Activated naive CD4-positive, alpha-beta T cell treated with anti-CD3 and anti-CD28 coated beads for 36 hours (primary cell): ENCODE measurements at regions not wholly inside any gene's neighbourhood (a gene's known extent, or its start where the extent isn't known, plus 50 kb on each side); places are given as distances from the start of the nearest gene placed in this dataset.

Experiments
- CTCF ChIA-PET: fragments of 350-600 bp; sonication (Branson Sonifier 250); formaldehyde crosslinking; loops from one replicate; lab custom pipeline; 2021; ENCODE audit warnings: antibody characterized with exemption; lab: Charles Lee
- DNase-seq: peaks from one replicate; pipeline ENCODE4 v3.0.0-alpha.2; 2020
- H3K27ac Mint-ChIP-seq: one replicate; pipeline ENCODE4 v1.8.0; 2021; ENCODE audit warnings: mild to moderate bottlenecking, mixed read lengths
- H3K27me3 Mint-ChIP-seq: one replicate; pipeline ENCODE4 v1.8.0; 2021; ENCODE audit warnings: low read depth, mixed read lengths
- H3K36me3 Mint-ChIP-seq: one replicate; pipeline ENCODE4 v1.8.0; 2021; ENCODE audit warnings: low read depth, mixed read lengths
- H3K4me1 Mint-ChIP-seq: one replicate; pipeline ENCODE4 v1.8.0; 2021; ENCODE audit warnings: low read depth, mixed read lengths
- H3K4me3 Mint-ChIP-seq: one replicate; pipeline ENCODE4 v1.8.0; 2021; ENCODE audit warnings: mild to moderate bottlenecking, moderate library complexity, mixed read lengths
- H3K9me3 Mint-ChIP-seq: one replicate; pipeline ENCODE4 v1.8.0; 2021; ENCODE audit warnings: mixed read lengths
- intact Hi-C: fragments of 100-400 bp; cut with micrococcal nuclease; formaldehyde crosslinking; loops from one replicate; pipeline ENCODE4 v1.15.1; 2023

DNA sequence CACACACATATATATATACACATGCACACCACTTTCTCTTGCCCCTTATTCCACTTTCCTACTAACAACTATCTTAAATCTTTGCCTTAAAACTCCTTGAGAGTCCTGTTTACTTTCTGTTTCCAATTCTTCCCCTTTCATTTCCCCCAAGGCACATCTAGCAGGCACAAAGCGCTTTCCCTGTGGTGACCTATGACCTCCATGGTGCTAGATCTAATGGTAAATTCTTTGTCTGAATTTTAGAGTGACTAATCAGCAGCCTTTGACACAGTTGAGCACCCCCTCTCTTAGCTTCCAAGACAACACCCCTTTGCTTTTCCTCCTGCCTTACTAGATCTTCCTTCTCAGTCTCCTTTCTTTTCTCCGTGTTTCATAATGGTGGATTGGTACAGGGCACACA lies 236.4 kb upstream of the TTC29 start:
- Mint-ChIP-seq H3K36me3 (no peaks in the 10 kb centered on the region), H3K27me3 (peaks cover 4% of the 10 kb centered on the region), H3K4me1 (no peaks in the 10 kb centered on the region), H3K4me3 (no peak overlapping the region), H3K9me3 (peaks cover 3% of the 10 kb centered on the region), H3K27ac (no peak overlapping the region)
- CTCF ChIA-PET: no interaction called here
- no peak for DNase-seq
- intact Hi-C loops: no loop called here

DNA sequence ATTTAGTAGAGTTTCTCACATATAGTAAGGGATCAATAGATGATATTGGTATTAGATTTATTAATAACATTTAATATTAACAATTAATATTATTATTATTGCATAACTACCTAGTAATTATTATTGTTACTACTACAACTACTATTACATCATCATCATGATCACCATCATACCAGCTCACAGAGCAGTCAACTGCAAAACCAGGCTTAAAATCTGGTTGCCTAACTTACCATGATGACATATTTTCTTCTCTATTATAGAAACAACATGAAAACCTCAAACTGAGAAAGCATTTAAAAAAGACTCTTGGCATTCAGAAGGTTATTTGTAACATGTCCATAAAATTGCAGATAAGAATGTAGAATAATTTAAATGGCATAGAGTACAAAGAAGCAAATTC lies 247.0 kb upstream of the TTC29 start:
- CTCF ChIA-PET: no interaction called here
- Mint-ChIP-seq H3K36me3 (no peaks in the 10 kb centered on the region), H3K9me3 (peaks cover 9% of the 10 kb centered on the region), H3K27ac (no peak overlapping the region), H3K27me3 (no peaks in the 10 kb centered on the region), H3K4me3 (no peak overlapping the region), H3K4me1 (no peaks in the 10 kb centered on the region)
- intact Hi-C loops: no loop called here
- DNase-seq: no peak

DNA sequence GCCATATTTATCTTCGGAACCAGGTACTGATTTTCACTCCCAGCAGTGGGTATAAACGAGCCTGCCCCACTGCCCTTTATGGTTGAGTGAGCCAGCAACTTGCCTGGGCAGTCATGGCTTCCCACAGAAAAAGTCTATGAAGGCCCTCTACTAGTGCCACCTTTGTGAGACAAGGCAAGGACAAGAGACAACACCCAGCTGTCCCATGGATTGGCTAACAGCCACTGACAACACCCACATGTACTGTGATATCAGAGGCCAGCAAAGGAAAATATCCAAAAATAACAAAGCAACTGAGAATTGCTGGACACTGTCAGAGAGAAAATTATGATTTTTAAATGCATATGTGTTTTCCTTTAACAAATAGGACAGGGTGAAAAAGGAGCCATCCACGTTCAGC lies 248.4 kb upstream of the TTC29 start:
- CTCF ChIA-PET: no interaction called here
- no peak for DNase-seq
- Mint-ChIP-seq H3K9me3 (no peaks in the 10 kb centered on the region), H3K36me3 (no peaks in the 10 kb centered on the region), H3K4me3 (no peak overlapping the region), H3K4me1 (no peaks in the 10 kb centered on the region), H3K27me3 (no peaks in the 10 kb centered on the region), H3K27ac (no peak overlapping the region)
- intact Hi-C loops: no loop called here

DNA sequence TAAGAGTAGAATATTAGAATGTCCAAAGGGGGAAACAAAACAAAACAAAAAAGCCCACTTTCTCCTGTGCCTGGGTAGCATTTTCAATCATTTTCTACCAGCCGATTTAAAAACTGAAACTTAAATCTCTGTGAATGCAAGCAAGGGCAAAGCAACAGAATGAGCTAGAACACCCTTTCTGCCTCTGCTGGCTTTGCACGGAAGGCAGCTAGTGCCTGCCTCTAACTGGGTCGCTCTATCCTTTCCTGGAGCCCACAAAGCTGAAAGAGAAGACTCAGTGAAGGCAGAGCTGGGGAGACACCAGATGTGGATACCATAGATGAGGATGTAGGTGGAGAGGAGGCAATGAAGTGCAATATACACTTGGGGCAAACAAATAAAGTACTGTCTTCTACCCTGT lies 248.9 kb upstream of the TTC29 start:
- CTCF ChIA-PET: no interaction called here
- Mint-ChIP-seq H3K4me1 (no peaks in the 10 kb centered on the region), H3K9me3 (no peaks in the 10 kb centered on the region), H3K4me3 (no peak overlapping the region), H3K36me3 (no peaks in the 10 kb centered on the region), H3K27me3 (no peaks in the 10 kb centered on the region), H3K27ac (no peak overlapping the region)
- DNase-seq: no peak
- intact Hi-C loops: no loop called here

DNA sequence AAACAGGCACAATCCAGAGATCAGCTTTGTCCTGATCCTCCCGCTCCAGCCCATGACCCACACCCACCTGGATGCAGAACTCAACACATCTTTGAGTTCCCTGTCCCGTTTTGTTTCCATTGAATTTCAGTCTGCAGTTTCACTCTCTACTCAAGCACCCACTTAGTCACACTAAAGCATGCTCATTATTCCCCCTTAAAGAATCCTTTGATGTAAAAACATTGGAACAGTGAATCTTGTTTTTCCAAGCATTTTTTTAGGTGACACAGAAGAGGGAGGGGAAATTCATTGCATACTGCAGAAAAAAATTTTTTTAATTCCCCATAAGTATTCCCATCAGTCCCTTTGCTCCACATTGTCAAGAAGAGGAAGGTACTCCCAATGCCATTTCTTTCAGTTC lies 249.7 kb upstream of the TTC29 start:
- Mint-ChIP-seq H3K36me3 (no peaks in the 10 kb centered on the region), H3K4me3 (no peak overlapping the region), H3K27me3 (no peaks in the 10 kb centered on the region), H3K4me1 (no peaks in the 10 kb centered on the region), H3K27ac (no peak overlapping the region), H3K9me3 (no peaks in the 10 kb centered on the region)
- intact Hi-C loops: no loop called here
- CTCF ChIA-PET: no interaction called here
- no peak for DNase-seq

DNA sequence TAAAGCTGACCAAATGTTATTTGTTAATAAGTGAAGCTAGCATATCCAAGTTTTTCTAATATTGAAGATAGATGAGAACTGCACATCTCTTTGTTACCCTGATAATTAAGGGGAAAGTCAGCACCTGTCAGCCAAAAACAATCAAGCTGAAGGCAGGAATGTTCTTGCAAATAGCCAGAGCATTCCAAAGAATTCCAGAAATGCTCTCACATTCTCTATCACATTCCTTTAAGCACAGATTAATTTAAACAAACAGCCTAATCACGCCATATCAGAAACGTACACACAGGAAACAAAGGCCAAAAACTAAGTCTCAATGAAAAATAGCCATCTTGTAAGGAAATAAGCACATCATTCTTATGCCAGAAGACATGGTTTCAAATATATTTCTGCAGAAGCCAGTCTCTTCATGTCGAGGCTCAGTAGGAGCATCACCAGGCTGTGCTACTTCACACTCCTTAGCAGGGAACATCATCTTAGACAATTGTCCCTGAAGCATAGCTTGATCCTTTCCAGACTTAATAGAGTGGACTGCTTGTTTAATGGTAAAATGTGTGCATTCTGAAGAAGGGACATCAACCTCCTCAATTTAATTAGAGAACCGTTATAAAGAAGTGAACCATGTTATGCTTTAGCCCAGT lies 252.9 kb upstream of the TTC29 start:
- H3K4me3 Mint-ChIP-seq: no peak overlapping the region
- H3K9me3 Mint-ChIP-seq: no peaks in the 10 kb centered on the region
- no peak for DNase-seq
- no peaks in the 10 kb centered on the region for H3K4me1 Mint-ChIP-seq
- H3K27ac Mint-ChIP-seq: no peak overlapping the region
- intact Hi-C loops: no loop called here
- H3K36me3 Mint-ChIP-seq: no peaks in the 10 kb centered on the region
- CTCF ChIA-PET: no interaction called here
- H3K27me3 Mint-ChIP-seq: no peaks in the 10 kb centered on the region

DNA sequence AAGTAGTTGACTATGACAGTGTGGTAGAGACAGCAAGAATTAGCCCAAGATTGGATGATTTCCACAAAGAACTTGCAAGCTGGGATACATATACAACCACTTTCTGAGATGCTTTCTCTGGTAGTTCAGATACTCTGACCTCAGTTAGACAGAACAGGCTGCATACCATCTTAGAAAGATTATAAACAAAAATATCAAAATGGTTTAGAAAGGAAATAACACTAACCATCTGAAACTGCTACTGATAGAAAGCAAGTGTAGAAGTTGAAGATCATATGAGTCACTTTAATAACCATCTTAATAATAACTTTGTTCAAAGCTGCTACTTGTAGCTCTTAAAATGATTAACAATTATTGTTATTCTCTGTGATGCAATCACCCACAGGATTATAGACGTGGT lies 255.4 kb upstream of the TTC29 start:
- H3K9me3 Mint-ChIP-seq: no peaks in the 10 kb centered on the region
- H3K4me3 Mint-ChIP-seq: no peak overlapping the region
- no peak for DNase-seq
- no peaks in the 10 kb centered on the region for H3K27me3 Mint-ChIP-seq
- H3K27ac Mint-ChIP-seq: no peak overlapping the region
- intact Hi-C loops: no loop called here
- H3K36me3 Mint-ChIP-seq: no peaks in the 10 kb centered on the region
- CTCF ChIA-PET: interaction anchor here (1.1 kb wide), 1 partner anchor 318 kb away, joined by 3 read pairs; no protein-coding TSS in a partner anchor
- no peaks in the 10 kb centered on the region for H3K4me1 Mint-ChIP-seq

DNA sequence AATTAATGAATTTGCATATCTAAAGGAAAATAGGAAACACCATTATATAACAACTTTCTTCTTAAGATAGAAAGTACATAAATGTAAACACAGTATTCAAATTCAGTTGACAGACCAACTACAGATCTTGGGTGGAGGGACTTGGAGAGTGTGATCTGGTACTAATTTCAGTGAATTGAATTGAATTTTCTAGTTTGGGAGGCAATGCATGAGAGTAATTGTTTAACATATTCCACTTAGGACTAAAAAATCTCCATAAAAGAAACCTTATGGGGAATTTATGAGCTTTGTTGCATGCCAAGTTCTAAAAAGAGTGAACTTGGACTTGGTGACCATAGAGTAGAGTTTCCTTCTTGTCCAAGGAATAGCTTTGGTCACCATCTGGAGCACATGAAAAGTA lies 261.1 kb upstream of the TTC29 start:
- CTCF ChIA-PET: no interaction called here
- no peak for DNase-seq
- no peak overlapping the region for H3K27ac Mint-ChIP-seq
- H3K4me3 Mint-ChIP-seq: no peak overlapping the region
- H3K36me3 Mint-ChIP-seq: no peaks in the 10 kb centered on the region
- intact Hi-C loops: no loop called here
- no peaks in the 10 kb centered on the region for H3K9me3 Mint-ChIP-seq
- no peaks in the 10 kb centered on the region for H3K4me1 Mint-ChIP-seq
- no peaks in the 10 kb centered on the region for H3K27me3 Mint-ChIP-seq

DNA sequence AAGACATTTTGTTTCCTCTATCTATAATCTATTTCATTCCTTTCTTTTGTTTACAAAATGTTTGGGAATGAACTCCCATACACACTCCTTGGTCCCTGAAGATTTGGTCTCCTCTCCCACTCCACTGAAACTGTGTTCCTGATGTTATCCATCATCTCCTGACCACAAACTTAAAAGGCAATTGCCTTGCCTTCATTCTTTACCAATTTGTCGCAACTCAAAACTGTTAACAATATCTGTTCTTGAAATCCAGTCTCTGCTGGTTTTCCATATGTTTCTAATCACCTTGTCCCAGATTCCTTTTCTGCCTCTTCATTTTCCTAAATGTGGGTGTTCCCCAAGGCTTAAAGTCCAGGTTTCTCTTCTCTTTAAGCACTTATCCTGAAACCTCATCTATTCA lies 262.2 kb upstream of the TTC29 start:
- Mint-ChIP-seq H3K9me3 (no peaks in the 10 kb centered on the region), H3K27ac (no peak overlapping the region), H3K27me3 (no peaks in the 10 kb centered on the region), H3K36me3 (no peaks in the 10 kb centered on the region), H3K4me3 (no peak overlapping the region), H3K4me1 (no peaks in the 10 kb centered on the region)
- intact Hi-C loops: no loop called here
- CTCF ChIA-PET: no interaction called here
- DNase-seq: no peak

DNA sequence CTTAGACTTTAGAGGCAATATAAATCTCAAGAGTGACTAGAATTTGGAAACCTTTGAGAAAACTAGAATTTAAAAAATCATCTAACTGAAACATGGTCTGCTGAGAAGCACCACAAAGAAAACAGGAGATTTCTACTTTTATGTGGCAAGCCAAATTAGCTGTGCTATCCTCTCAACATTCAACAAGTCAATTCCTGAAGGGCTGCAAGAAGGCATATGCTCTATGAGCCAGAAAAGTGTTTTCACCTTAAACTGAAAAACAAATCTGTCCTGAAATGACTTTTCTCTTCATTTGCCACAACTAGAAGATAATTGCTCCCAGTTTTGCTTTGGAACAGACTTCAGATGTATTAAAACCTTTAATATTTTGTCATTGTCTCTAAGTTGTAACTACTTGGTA lies 263.2 kb upstream of the EDNRA start:
- no peaks in the 10 kb centered on the region for H3K4me1 Mint-ChIP-seq

DNA sequence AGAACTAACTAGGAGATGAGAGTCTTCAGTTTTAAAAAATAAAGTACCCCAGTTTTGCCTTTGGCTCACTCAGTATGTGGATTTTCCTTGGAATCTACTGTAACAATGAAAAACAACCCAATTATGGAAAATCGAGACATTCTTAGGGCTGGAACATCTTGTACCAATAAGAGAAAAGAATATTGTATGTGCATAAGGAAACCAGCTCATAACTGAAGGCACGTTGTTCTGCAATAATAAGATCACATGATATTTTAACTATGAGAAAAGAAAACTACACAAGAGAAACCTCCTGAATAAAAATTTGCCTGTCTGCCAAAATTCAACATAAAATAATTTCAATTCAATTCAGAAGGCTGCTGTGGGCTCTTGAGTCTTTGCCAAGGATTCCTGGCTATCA lies 261.8 kb upstream of the EDNRA start:
- no peaks in the 10 kb centered on the region for H3K9me3 Mint-ChIP-seq
- no peak overlapping the region for H3K27ac Mint-ChIP-seq
- intact Hi-C loops: no loop called here
- H3K4me1 Mint-ChIP-seq: no peaks in the 10 kb centered on the region
- H3K4me3 Mint-ChIP-seq: no peak overlapping the region
- no peaks in the 10 kb centered on the region for H3K36me3 Mint-ChIP-seq
- no peak for DNase-seq
- H3K27me3 Mint-ChIP-seq: peaks cover 5% of the 10 kb centered on the region
- CTCF ChIA-PET: no interaction called here

More for the DNA sequence above, 263.2 kb upstream of the EDNRA start:
- DNase-seq: no peak
- Mint-ChIP-seq H3K27ac (no peak overlapping the region), H3K36me3 (no peaks in the 10 kb centered on the region), H3K4me3 (no peak overlapping the region), H3K27me3 (peaks cover 8% of the 10 kb centered on the region), H3K9me3 (no peaks in the 10 kb centered on the region)
- CTCF ChIA-PET: no interaction called here
- intact Hi-C loops: no loop called here

DNA sequence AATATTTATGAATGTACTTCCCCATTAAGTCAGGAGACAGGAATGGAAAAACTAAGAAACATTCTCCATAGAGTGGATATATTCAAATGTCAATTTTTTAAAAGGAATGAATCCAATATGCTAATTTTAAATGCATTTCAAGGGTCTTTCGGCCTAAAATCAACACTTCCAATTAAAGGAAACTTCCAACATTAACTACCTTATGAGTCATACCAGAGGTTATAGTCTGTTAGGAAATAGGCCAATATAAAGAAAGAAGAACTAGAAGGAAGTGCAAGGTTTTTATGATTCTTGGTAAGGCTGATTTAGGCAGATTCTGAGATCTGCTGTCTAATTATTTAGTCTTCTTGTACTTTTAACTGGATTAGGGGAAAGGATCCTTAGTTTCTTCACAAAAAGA lies 260.1 kb upstream of the EDNRA start:
- no peaks in the 10 kb centered on the region for H3K36me3 Mint-ChIP-seq
- no peak overlapping the region for H3K27ac Mint-ChIP-seq
- intact Hi-C loops: no loop called here
- no peak for DNase-seq
- CTCF ChIA-PET: no interaction called here
- no peaks in the 10 kb centered on the region for H3K9me3 Mint-ChIP-seq
- H3K27me3 Mint-ChIP-seq: peaks cover 2% of the 10 kb centered on the region
- H3K4me3 Mint-ChIP-seq: no peak overlapping the region
- no peaks in the 10 kb centered on the region for H3K4me1 Mint-ChIP-seq

DNA sequence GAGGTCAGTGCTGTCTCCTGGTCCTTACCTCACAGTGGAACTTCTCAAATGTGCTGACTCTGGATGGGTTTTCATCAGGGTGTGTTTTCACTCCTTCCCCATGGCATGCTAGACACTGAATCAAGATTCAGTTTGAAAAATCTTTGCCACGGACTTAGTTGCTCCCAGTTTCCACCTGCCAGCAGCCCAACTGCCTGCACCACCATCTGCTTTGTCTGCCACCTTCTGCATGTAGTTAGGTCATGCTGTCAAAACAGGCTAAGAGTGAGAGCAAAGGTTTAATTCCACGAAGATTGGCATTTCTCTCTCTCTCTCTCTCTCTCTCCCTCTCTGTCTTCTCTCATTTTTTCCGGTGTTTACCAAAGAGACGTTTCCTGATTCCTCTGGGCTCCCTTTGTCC lies 258.0 kb upstream of the EDNRA start:
- intact Hi-C loops: no loop called here
- H3K36me3 Mint-ChIP-seq: no peaks in the 10 kb centered on the region
- H3K4me1 Mint-ChIP-seq: no peaks in the 10 kb centered on the region
- H3K27me3 Mint-ChIP-seq: peaks cover 2% of the 10 kb centered on the region
- no peak overlapping the region for H3K27ac Mint-ChIP-seq
- no peak for DNase-seq
- no peaks in the 10 kb centered on the region for H3K9me3 Mint-ChIP-seq
- CTCF ChIA-PET: no interaction called here
- H3K4me3 Mint-ChIP-seq: no peak overlapping the region

DNA sequence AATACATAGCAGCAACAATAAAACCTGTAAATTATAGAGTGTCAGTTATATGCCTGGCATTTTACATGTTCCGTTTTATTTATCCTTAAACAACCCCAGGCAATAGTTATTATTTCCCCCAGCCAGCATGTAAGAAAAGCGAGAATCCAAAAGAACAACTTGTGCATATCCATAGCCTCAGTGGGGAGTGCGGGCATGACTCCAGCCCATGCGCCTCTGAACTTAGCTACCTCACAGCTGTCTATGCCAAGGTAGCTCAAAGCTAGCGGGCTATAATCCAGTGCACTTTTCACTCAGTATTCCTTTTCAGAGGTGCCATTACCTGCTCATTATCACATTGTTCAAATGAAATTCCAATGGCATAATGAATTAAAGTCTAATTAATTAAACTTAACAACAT lies 257.3 kb upstream of the EDNRA start:
- Mint-ChIP-seq H3K27ac (no peak overlapping the region), H3K9me3 (no peaks in the 10 kb centered on the region), H3K4me3 (no peak overlapping the region), H3K4me1 (no peaks in the 10 kb centered on the region), H3K36me3 (no peaks in the 10 kb centered on the region), H3K27me3 (no peaks in the 10 kb centered on the region)
- intact Hi-C loops: no loop called here
- DNase-seq: no peak
- CTCF ChIA-PET: no interaction called here
